H9 (cell line): ENCODE measurements at regions not wholly inside any gene's neighbourhood (a gene's known extent, or its start where the extent isn't known, plus 50 kb on each side); places are given as distances from the start of the nearest gene placed in this dataset.

Source experiments
- DNase-seq: peaks from one replicate; pipeline ENCODE4 v3.0.0-alpha.2; 2017
- H2AFZ ChIP-seq: one replicate; pipeline ENCODE4 v1.6.1; 2013; ENCODE audit warnings: mild to moderate bottlenecking, low read length, control low read depth, moderate library complexity
- H2AK5ac ChIP-seq: 2 replicates; pipeline ENCODE4 v1.6.1; 2013; ENCODE audit warnings: low read length, control low read depth, mixed read lengths; ENCODE audit not compliant: insufficient read length
- H2BK120ac ChIP-seq: one replicate; pipeline ENCODE4 v1.6.1; 2013; ENCODE audit warnings: low read depth, mild to moderate bottlenecking, low read length, control low read depth, inconsistent platforms; ENCODE audit not compliant: poor library complexity, severe bottlenecking
- H2BK12ac ChIP-seq: 2 replicates; pipeline ENCODE4 v1.6.1; 2013; ENCODE audit warnings: low read length, control low read depth, mixed read lengths, low read depth; ENCODE audit not compliant: insufficient read length
- H2BK15ac ChIP-seq: 2 replicates; pipeline ENCODE4 v1.6.1; 2013; ENCODE audit warnings: low read depth, low read length, control low read depth
- H2BK20ac ChIP-seq: one replicate; pipeline ENCODE4 v1.6.1; 2013; ENCODE audit warnings: low read depth, mild to moderate bottlenecking, low read length, control low read depth, inconsistent platforms; ENCODE audit not compliant: poor library complexity, severe bottlenecking
- H2BK5ac ChIP-seq: 2 replicates; pipeline ENCODE4 v1.6.1; 2013; ENCODE audit warnings: low read length, control low read depth, mixed read lengths; ENCODE audit not compliant: insufficient read length
- H3K14ac ChIP-seq: 2 replicates; pipeline ENCODE4 v1.6.1; 2013; ENCODE audit warnings: low read length, control low read depth; ENCODE audit not compliant: insufficient read depth
- H3K18ac ChIP-seq: 2 replicates; pipeline ENCODE4 v1.6.1; 2013; ENCODE audit warnings: low read depth, mild to moderate bottlenecking, mixed read lengths, low read length, control low read depth; ENCODE audit not compliant: insufficient read length
- H3K23ac ChIP-seq: 2 replicates; pipeline ENCODE4 v1.6.1; 2013; ENCODE audit warnings: low read length, control low read depth, mixed read lengths, low read depth; ENCODE audit not compliant: insufficient read length
- H3K23me2 ChIP-seq: 2 replicates; pipeline ENCODE4 v1.6.1; 2013; ENCODE audit warnings: low read depth, mild to moderate bottlenecking, mixed read lengths, low read length, control low read depth; ENCODE audit not compliant: insufficient read length, poor library complexity, severe bottlenecking
- H3K27ac ChIP-seq: 2 replicates; pipeline ENCODE4 v1.5.1; 2013; ENCODE audit warnings: low read length, control low read depth, mixed read lengths, low read depth; ENCODE audit not compliant: insufficient read length
- H3K27me3 ChIP-seq: 2 replicates; pipeline ENCODE4 v1.6.1; 2013; ENCODE audit warnings: low read length, control low read depth, inconsistent platforms; ENCODE audit not compliant: insufficient read depth
- H3K4ac ChIP-seq: 2 replicates; pipeline ENCODE4 v1.6.1; 2013; ENCODE audit warnings: low read depth, mild to moderate bottlenecking, control low read depth, inconsistent platforms, low read length, moderate library complexity
- H3K4me1 ChIP-seq: 2 replicates; pipeline ENCODE4 v1.6.1; 2013; ENCODE audit warnings: low read length, control low read depth, inconsistent platforms; ENCODE audit not compliant: insufficient read depth
- H3K4me2 ChIP-seq: 2 replicates; pipeline ENCODE4 v1.6.1; 2013; ENCODE audit warnings: low read length, control low read depth, mixed read lengths; ENCODE audit not compliant: insufficient read length, insufficient read depth
- H3K56ac ChIP-seq: 2 replicates; pipeline ENCODE4 v1.6.1; 2013; ENCODE audit warnings: low read depth, mild to moderate bottlenecking, mixed read lengths, low read length, control low read depth; ENCODE audit not compliant: insufficient read length
- H3K79me1 ChIP-seq: 2 replicates; pipeline ENCODE4 v1.6.1; 2013; ENCODE audit warnings: low read depth, mild to moderate bottlenecking, moderate library complexity, low read length, control low read depth, inconsistent platforms; ENCODE audit not compliant: insufficient read depth, poor library complexity, severe bottlenecking
- H3K79me2 ChIP-seq: 2 replicates; pipeline ENCODE4 v1.6.1; 2013; ENCODE audit warnings: low read length, control low read depth, inconsistent platforms; ENCODE audit not compliant: insufficient read depth
- H3K9ac ChIP-seq: 2 replicates; pipeline ENCODE4 v1.6.1; 2013; ENCODE audit warnings: low read length, control low read depth, mixed read lengths; ENCODE audit not compliant: insufficient read length; ENCODE audit errors: extremely low read depth
- H3K9me3 ChIP-seq: one replicate; pipeline ENCODE4 v1.6.1; 2013; ENCODE audit warnings: low read depth, low read length, inconsistent platforms; ENCODE audit not compliant: control insufficient read depth
- H3T11ph ChIP-seq: one replicate; pipeline ENCODE4 v1.6.1; 2013; ENCODE audit warnings: mild to moderate bottlenecking, low read length, control low read depth, inconsistent platforms
- H4K20me1 ChIP-seq: one replicate; pipeline ENCODE4 v1.6.1; 2013; ENCODE audit not compliant: control insufficient read depth, insufficient read length, insufficient read depth
- H4K5ac ChIP-seq: 2 replicates; pipeline ENCODE4 v1.6.1; 2013; ENCODE audit warnings: low read depth, mild to moderate bottlenecking, mixed read lengths, low read length, control low read depth; ENCODE audit not compliant: insufficient read length
- H4K8ac ChIP-seq: replicated peaks from 2 replicates; pipeline ENCODE4 v1.6.1; 2013; ENCODE audit warnings: low read length, control low read depth, mixed read lengths, low read depth; ENCODE audit not compliant: insufficient read length
- H4K91ac ChIP-seq: 2 replicates; pipeline ENCODE4 v1.6.1; 2013; ENCODE audit warnings: low read depth, mild to moderate bottlenecking, moderate library complexity, mixed read lengths, low read length, control low read depth; ENCODE audit not compliant: insufficient read length
- H3K27ac Mint-ChIP-seq, 3 experiments: 2 replicates in 2 of 3; 3 replicates in 1 of 3; pipeline ENCODE4 v1.8.0; 2020 to 2021; ENCODE audit warnings: mixed read lengths in 3 of 3, mild to moderate bottlenecking in 1 of 3, moderate library complexity in 1 of 3
- H3K27me3 Mint-ChIP-seq: 2 replicates; pipeline ENCODE4 v1.8.0; 2021; ENCODE audit warnings: low read depth, mild to moderate bottlenecking, moderate library complexity, mixed read lengths
- H3K36me3 Mint-ChIP-seq, 3 experiments: 2 replicates in 2 of 3; 3 replicates in 1 of 3; pipeline ENCODE4 v1.8.0; 2020 to 2021; ENCODE audit warnings: low read depth in 3 of 3, mixed read lengths in 3 of 3; ENCODE audit not compliant: insufficient read depth in 1 of 3
- H3K4me1 Mint-ChIP-seq, 2 experiments: 2 replicates each; pipeline ENCODE4 v1.8.0; 2020; ENCODE audit warnings: mixed read lengths in 2 of 2
- H3K4me3 Mint-ChIP-seq, 2 experiments: 2 replicates in 1 of 2; 3 replicates in 1 of 2; pipeline ENCODE4 v1.8.0; 2020 to 2021; ENCODE audit warnings: mild to moderate bottlenecking in 2 of 2, mixed read lengths in 2 of 2, moderate library complexity in 1 of 2
- H3K9me3 Mint-ChIP-seq, 2 experiments: 2 replicates in 1 of 2; 3 replicates in 1 of 2; pipeline ENCODE4 v1.8.0; 2020; ENCODE audit warnings: mild to moderate bottlenecking in 2 of 2, mixed read lengths in 2 of 2, moderate library complexity in 1 of 2
- WGBS: extraction: QIAGEN DNeasy Blood & Tissue Kit; methylation state at CpG from one replicate; pipeline ENCODE4 v1.1.7; 2013; ENCODE audit warnings: missing lambda C conversion rate, low lambda C conversion rate, mixed read lengths; ENCODE audit not compliant: insufficient read length; ENCODE audit errors: extremely low coverage; 5-methylcytosine and 5-hydroxymethylcytosine counted together
- TF ChIP-seq, protein P1 (sequence below): fragments of 200-600 bp; sonication (generic); conservative IDR thresholded peaks from 3 replicates; pipeline ENCODE4 v1.8.0; 2021; ENCODE audit warnings: antibody characterized with exemption, mild to moderate bottlenecking

GRCh38 chr3:124594581-124594980, 135.7 kb upstream of the UMPS start:
- H3K4me3 Mint-ChIP-seq, result no peak overlapping the region
- no peaks in the 10 kb centered on the region for H3K36me3 Mint-ChIP-seq
- Histone ChIP-seq H3T11ph (no peak overlapping the region), H3K27ac (no peak overlapping the region), H2AK5ac (no peak overlapping the region), H3K56ac (no peak overlapping the region), H3K9ac (no peak overlapping the region), H3K23ac (no peak overlapping the region), H3K9me3 (no peaks in the 10 kb centered on the region), H2BK20ac (no peak overlapping the region), H2AFZ (no peak overlapping the region), H3K27me3 (no peaks in the 10 kb centered on the region), H4K5ac (no peak overlapping the region), H2BK12ac (no peak overlapping the region), H4K20me1 (no peaks in the 10 kb centered on the region), H2BK120ac (no peak overlapping the region), H3K79me1 (no peaks in the 10 kb centered on the region), H3K23me2 (no peaks in the 10 kb centered on the region), H4K91ac (no peak overlapping the region), H4K8ac (no peak overlapping the region), H2BK15ac (no peak overlapping the region), H3K18ac (no peak overlapping the region), H3K4me1 (peaks cover 4% of the 10 kb centered on the region; the same call in 1 of the 2 replicates), H3K4ac (no peak overlapping the region), H3K79me2 (no peaks in the 10 kb centered on the region), H2BK5ac (no peak overlapping the region), H3K14ac (no peak overlapping the region), H3K4me2 (no peak overlapping the region)
- no peaks in the 10 kb centered on the region for H3K9me3 Mint-ChIP-seq
- H3K27me3 Mint-ChIP-seq, result peaks cover 2% of the 10 kb centered on the region; the same call in 1 of the 2 replicates
- DNase-seq, result no peak
- H3K4me1 Mint-ChIP-seq, result peaks cover 16 to 21% of the 10 kb centered on the region in 2 experiments
- WGBS, result no CpG with 5 or more reads among the region's 1 CpG
- TF ChIP-seq, protein P1, sequence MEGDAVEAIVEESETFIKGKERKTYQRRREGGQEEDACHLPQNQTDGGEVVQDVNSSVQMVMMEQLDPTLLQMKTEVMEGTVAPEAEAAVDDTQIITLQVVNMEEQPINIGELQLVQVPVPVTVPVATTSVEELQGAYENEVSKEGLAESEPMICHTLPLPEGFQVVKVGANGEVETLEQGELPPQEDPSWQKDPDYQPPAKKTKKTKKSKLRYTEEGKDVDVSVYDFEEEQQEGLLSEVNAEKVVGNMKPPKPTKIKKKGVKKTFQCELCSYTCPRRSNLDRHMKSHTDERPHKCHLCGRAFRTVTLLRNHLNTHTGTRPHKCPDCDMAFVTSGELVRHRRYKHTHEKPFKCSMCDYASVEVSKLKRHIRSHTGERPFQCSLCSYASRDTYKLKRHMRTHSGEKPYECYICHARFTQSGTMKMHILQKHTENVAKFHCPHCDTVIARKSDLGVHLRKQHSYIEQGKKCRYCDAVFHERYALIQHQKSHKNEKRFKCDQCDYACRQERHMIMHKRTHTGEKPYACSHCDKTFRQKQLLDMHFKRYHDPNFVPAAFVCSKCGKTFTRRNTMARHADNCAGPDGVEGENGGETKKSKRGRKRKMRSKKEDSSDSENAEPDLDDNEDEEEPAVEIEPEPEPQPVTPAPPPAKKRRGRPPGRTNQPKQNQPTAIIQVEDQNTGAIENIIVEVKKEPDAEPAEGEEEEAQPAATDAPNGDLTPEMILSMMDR, result no peak
- H3K27ac Mint-ChIP-seq, result no peak overlapping the region
